ENCODE measurements at regions not wholly inside any gene's neighbourhood (a gene's known extent, or its start where the extent isn't known, plus 50 kb on each side); places are given as distances from the start of the nearest gene placed in this dataset.

DNA sequence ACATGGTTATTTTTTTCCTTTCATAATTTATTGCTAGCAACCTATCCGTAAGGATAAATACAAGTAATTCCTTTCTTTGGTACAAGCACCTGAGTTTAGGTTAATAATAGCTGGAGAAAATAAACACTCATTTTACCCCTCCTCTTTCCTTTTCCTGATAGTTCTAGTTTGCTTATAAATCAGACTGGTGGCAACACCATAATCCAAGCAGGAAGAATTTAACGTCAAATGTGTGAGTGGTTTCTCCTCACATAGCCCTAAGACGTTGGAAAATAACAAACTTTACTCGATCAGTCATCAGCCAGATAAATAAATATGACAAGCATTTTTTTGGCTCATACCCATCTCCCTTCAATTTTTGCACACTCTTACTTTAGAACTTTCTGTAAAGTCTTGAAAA is 190.3 kb upstream of the FAM241A start:
- no peak for TF ChIP-seq POLR2AphosphoS5 (IDR thresholded peaks at IDR 0.05; ENCODE audit: low read depth, low read length)
- TF ChIP-seq POLR2A (IDR thresholded peaks at IDR 0.05; ENCODE audit: low read depth, low read length): no peak
- TF ChIP-seq SPI1 (IDR thresholded peaks at IDR 0.05; ENCODE audit: low read depth, low read length): no peak
- no peak for TF ChIP-seq PAX5 (IDR thresholded peaks at IDR 0.05; ENCODE audit: insufficient read depth, low read length, severe bottlenecking)
